ENCODE measurements at regions not wholly inside any gene's neighbourhood (a gene's known extent, or its start where the extent isn't known, plus 50 kb on each side); places are given as distances from the start of the nearest gene placed in this dataset.
A peak's percentile ranks its signal among the peaks of the same experiment; 100 is the strongest.

- Histone ChIP-seq H3K27me3 (no peaks in the 10 kb centered on the region), H3K36me3 (no peaks in the 10 kb centered on the region), H3K9me3 (ENCODE audit: low read depth) (no peaks in the 10 kb centered on the region), H3K4me1 (ENCODE audit: low read depth) (no peaks in the 10 kb centered on the region), H3K27ac (no peak overlapping the region), H3K4me3 (no peak overlapping the region)
- TF ChIP-seq CTCF (IDR thresholded peaks at IDR 0.05; ENCODE audit: low read depth, low read length), result no peak
- DNase-seq (ENCODE audit: low read depth in 1 of 2, low spot score in 1 of 2), result no peak
Observed at GRCh38 chrX:10352536-10352935, 195.8 kb downstream of the CLCN4 start.

GRCh38 chrX:10356979-10357378, 200.2 kb downstream of the CLCN4 start:
- H3K27me3 ChIP-seq, result no peaks in the 10 kb centered on the region
- H3K27ac ChIP-seq, result no peak overlapping the region
- H3K9me3 ChIP-seq (ENCODE audit: low read depth), result no peaks in the 10 kb centered on the region
- no peaks in the 10 kb centered on the region for H3K4me1 ChIP-seq (ENCODE audit: low read depth)
- H3K4me3 ChIP-seq, result no peak overlapping the region
- no peak for TF ChIP-seq CTCF (IDR thresholded peaks at IDR 0.05; ENCODE audit: low read depth, low read length)
- no peaks in the 10 kb centered on the region for H3K36me3 ChIP-seq
- DNase-seq (ENCODE audit: low read depth in 1 of 2, low spot score in 1 of 2), result peak in 1 of 2 donors; percentile 2

- H3K27me3 ChIP-seq, result no peaks in the 10 kb centered on the region
- H3K4me1 ChIP-seq (ENCODE audit: low read depth), result no peaks in the 10 kb centered on the region
- no peak for TF ChIP-seq CTCF (IDR thresholded peaks at IDR 0.05; ENCODE audit: low read depth, low read length)
- no peaks in the 10 kb centered on the region for H3K9me3 ChIP-seq (ENCODE audit: low read depth)
- no peaks in the 10 kb centered on the region for H3K36me3 ChIP-seq
- no peak for DNase-seq (ENCODE audit: low read depth in 1 of 2, low spot score in 1 of 2)
- H3K27ac ChIP-seq, result no peak overlapping the region
- H3K4me3 ChIP-seq, result no peak overlapping the region
Observed at GRCh38 chrX:10358958-10359357, 202.2 kb downstream of the CLCN4 start.

- no peak for TF ChIP-seq CTCF (IDR thresholded peaks at IDR 0.05; ENCODE audit: low read depth, low read length)
- no peaks in the 10 kb centered on the region for H3K9me3 ChIP-seq (ENCODE audit: low read depth)
- peak in 1 of 2 donors; percentile 16 for DNase-seq (ENCODE audit: low read depth in 1 of 2, low spot score in 1 of 2)
Observed at GRCh38 chrX:10360116-10360515, 203.3 kb downstream of the CLCN4 start.

GRCh38 chrX:10365532-10366265, 208.9 kb downstream of the CLCN4 start:
- Histone ChIP-seq H3K27me3 (no peaks in the 10 kb centered on the region), H3K27ac (no peak overlapping the region), H3K9me3 (ENCODE audit: low read depth) (no peaks in the 10 kb centered on the region), H3K36me3 (no peaks in the 10 kb centered on the region), H3K4me3 (no peak overlapping the region), H3K4me1 (ENCODE audit: low read depth) (no peaks in the 10 kb centered on the region)
- no peak for TF ChIP-seq CTCF (IDR thresholded peaks at IDR 0.05; ENCODE audit: low read depth, low read length)
- DNase-seq (ENCODE audit: low read depth in 1 of 2, low spot score in 1 of 2), result no peak

More at GRCh38 chrX:10360116-10360515, 203.3 kb downstream of the CLCN4 start:
- Histone ChIP-seq H3K27me3 (no peaks in the 10 kb centered on the region), H3K4me3 (no peak overlapping the region), H3K27ac (no peak overlapping the region), H3K36me3 (no peaks in the 10 kb centered on the region), H3K4me1 (ENCODE audit: low read depth) (no peaks in the 10 kb centered on the region)
